Testis (tissue), 2 donors: ENCODE measurements at regions not wholly inside any gene's neighbourhood (a gene's known extent, or its start where the extent isn't known, plus 50 kb on each side); places are given as distances from the start of the nearest gene placed in this dataset.

Experiments
- DNase-seq: peaks from one replicate; pipeline ENCODE4 v3.0.0-alpha.2; 2019
- H3K27ac ChIP-seq, 2 donors: fragments of 200-600 bp; sonication (generic); one replicate each; pipeline ENCODE4 v1.5.1; 2019
- H3K27me3 ChIP-seq: fragments of 200-600 bp; sonication (generic); one replicate; pipeline ENCODE4 v1.5.1; 2019
- H3K36me3 ChIP-seq: fragments of 200-600 bp; sonication (generic); one replicate; pipeline ENCODE4 v1.5.1; 2017; ENCODE audit warnings: low read depth; ENCODE audit errors: missing control alignments
- H3K4me1 ChIP-seq: fragments of 200-600 bp; sonication (generic); one replicate; pipeline ENCODE4 v1.5.1; 2019
- H3K4me3 ChIP-seq, 2 donors: fragments of 200-600 bp; sonication (generic); one replicate each; pipeline ENCODE4 v1.5.1; 2017 to 2019
- H3K9me3 ChIP-seq: fragments of 200-600 bp; sonication (generic); one replicate; pipeline ENCODE4 v1.5.1; 2017
- POLR2A ChIP-seq: fragments of 450-650 bp; IDR thresholded peaks from one replicate; pipeline ENCODE4 v1.6.1; 2017; ENCODE audit warnings: antibody characterized with exemption, mild to moderate bottlenecking, moderate library complexity
- WGBS, 2 donors: methylation state at CpG; one replicate each; pipeline ENCODE4 v1.1.5; 2018; 5-methylcytosine and 5-hydroxymethylcytosine counted together
- intact Hi-C: fragments of 100-400 bp; cut with DNase I; formaldehyde crosslinking; loops from one replicate; pipeline ENCODE4 v1.15.1; 2023; ENCODE audit warnings: low total_unique reads
- TF ChIP-seq, protein P1 (sequence below), 3 experiments: fragments of 450-650 bp in 2 of 3; fragments of 200-600 bp in 1 of 3; sonication (generic) in 1 of 3; IDR thresholded peaks; one replicate each; pipeline ENCODE4 v1.5.1; 2016 to 2019; ENCODE audit warnings: antibody characterized with exemption in 3 of 3, mild to moderate bottlenecking in 2 of 3, moderate library complexity in 1 of 3

DNA sequence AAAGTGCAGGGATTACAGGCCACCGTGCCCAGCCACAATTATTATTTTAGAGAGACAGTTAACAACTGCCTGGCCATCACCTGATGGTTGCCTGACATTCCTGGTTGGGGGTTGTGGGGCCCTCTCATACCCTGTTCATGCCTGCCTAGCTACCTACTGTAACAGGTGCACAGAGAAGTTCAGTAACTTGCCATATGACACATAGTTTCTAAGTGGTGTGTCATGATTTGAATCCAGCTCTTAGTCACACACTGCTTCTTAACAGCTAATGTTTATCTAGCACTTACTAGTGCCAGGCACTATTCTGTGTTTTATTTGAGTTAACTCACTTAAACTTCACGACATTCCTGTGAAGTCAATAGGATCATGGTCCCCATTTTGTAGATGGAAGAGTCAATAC lies 122.7 kb upstream of the JADE1 start:
- DNase-seq = no peak
- intact Hi-C loops = no loop called here
- H3K27me3 ChIP-seq = no peaks in the 10 kb centered on the region
- no peaks in the 10 kb centered on the region for H3K9me3 ChIP-seq
- 91 to 98% methylated on average over 2 of the region's 2 CpGs for WGBS, 2 donors
- H3K4me3 ChIP-seq = no peak overlapping the region
- H3K4me1 ChIP-seq = peaks cover 4% of the 10 kb centered on the region
- no peak overlapping the region for H3K27ac ChIP-seq
- H3K36me3 ChIP-seq = no peaks in the 10 kb centered on the region
- TF ChIP-seq, protein P1, sequence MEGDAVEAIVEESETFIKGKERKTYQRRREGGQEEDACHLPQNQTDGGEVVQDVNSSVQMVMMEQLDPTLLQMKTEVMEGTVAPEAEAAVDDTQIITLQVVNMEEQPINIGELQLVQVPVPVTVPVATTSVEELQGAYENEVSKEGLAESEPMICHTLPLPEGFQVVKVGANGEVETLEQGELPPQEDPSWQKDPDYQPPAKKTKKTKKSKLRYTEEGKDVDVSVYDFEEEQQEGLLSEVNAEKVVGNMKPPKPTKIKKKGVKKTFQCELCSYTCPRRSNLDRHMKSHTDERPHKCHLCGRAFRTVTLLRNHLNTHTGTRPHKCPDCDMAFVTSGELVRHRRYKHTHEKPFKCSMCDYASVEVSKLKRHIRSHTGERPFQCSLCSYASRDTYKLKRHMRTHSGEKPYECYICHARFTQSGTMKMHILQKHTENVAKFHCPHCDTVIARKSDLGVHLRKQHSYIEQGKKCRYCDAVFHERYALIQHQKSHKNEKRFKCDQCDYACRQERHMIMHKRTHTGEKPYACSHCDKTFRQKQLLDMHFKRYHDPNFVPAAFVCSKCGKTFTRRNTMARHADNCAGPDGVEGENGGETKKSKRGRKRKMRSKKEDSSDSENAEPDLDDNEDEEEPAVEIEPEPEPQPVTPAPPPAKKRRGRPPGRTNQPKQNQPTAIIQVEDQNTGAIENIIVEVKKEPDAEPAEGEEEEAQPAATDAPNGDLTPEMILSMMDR (IDR thresholded peaks at IDR 0.05) = no peak
- TF ChIP-seq POLR2A = no peak

DNA sequence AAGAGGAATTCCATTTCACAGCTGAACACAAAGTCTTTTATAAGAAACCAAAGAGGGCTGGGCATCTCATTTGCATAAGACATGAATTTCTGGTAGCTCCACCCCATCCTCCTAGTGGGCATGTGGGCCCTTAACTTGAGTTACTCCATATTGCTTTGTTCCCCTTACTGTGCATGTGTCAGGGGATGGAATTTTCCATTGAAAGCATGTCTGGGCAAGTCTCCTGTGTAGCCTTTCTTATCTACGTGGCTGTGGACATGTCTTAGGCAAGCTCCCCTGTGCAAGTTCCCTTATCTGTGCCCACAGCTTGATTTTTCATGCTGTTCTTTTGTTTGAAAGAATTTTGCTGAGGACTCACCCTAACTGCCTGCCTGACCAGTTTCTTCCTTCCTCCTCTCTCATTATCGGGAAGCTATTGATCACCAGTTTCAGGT lies 123.5 kb upstream of the JADE1 start:
- DNase-seq = no peak
- H3K9me3 ChIP-seq = no peaks in the 10 kb centered on the region
- intact Hi-C loops = no loop called here
- TF ChIP-seq, protein P1 (IDR thresholded peaks at IDR 0.05) = no peak
- TF ChIP-seq POLR2A = no peak
- H3K4me3 ChIP-seq = no peak overlapping the region
- H3K27ac ChIP-seq = no peak overlapping the region
- no peaks in the 10 kb centered on the region for H3K27me3 ChIP-seq
- WGBS, 2 donors = 76 to 83% methylated on average over 2 of the region's 2 CpGs
- H3K36me3 ChIP-seq = no peaks in the 10 kb centered on the region
- H3K4me1 ChIP-seq = peaks cover 4% of the 10 kb centered on the region

DNA sequence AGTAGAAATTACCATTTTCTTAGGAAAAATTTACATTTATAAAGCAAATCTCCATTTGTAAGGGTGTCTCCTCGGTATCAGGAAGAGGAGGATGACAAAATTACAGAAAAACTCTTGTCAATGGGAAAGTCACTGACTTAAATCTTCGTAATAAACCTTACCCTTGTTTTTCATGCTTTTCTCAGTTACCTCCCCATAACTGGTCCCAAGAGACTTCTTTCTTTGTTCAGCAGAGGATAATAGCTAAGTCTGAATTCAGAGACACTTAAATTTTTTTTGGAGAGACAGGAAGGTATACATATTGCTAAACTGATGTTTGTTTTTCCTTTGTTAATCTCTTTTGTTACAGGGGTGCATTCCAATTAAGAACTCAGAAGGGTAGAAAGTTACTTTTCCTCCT lies 125.5 kb upstream of the JADE1 start:
- Histone ChIP-seq H3K36me3 (no peaks in the 10 kb centered on the region), H3K27me3 (no peaks in the 10 kb centered on the region), H3K4me3 (no peak overlapping the region), H3K9me3 (no peaks in the 10 kb centered on the region), H3K27ac (no peak overlapping the region), H3K4me1 (peaks cover 4% of the 10 kb centered on the region)
- intact Hi-C loops = no loop called here
- 76 to 85% methylated on average over 2 of the region's 2 CpGs for WGBS, 2 donors
- TF ChIP-seq, protein P1 (IDR thresholded peaks at IDR 0.05) = no peak
- no peak for TF ChIP-seq POLR2A
- no peak for DNase-seq

DNA sequence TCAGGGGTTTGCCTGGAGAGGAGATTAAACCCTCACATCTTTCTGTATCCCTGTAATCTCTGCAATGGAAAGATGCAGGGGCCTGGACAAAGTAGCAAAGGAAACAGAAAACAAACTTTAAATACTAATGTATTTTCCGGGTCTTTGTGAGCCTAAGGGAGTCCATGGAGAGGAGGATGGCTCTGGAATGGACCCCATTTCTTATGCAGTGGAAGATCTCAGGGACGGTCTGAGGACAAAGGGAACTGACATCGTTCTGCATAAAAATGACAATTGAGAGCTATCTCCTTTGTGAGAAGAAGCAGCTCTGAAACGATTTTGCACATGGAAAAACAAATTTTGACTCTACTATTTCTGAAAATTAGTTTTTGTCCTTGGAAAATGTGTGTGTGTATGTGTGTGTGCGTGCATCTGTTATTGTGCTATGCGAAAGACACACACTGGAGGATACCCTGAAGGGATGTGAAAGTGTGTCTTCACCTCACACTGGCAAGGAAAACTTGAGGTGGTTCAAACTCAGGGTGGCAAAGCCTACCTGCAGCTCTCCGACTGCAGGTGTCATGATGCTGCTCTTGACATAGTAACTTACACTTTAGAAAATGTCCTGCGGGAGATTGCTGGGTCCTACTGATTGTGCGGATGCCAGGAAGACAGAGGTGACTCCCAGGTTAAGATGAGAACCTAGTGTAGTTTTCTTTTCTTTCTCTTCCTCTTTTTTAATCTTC lies 126.4 kb upstream of the JADE1 start:
- TF ChIP-seq, protein P1 (IDR thresholded peaks at IDR 0.05) = no peak
- TF ChIP-seq POLR2A = no peak
- intact Hi-C loops = no loop called here
- H3K27ac ChIP-seq = no peak overlapping the region
- peaks cover 4% of the 10 kb centered on the region for H3K4me1 ChIP-seq
- H3K9me3 ChIP-seq = no peaks in the 10 kb centered on the region
- 75 to 77% methylated on average over 9 of the region's 9 CpGs for WGBS, 2 donors
- DNase-seq = no peak
- no peaks in the 10 kb centered on the region for H3K27me3 ChIP-seq
- H3K36me3 ChIP-seq = no peaks in the 10 kb centered on the region
- H3K4me3 ChIP-seq = no peak overlapping the region

DNA sequence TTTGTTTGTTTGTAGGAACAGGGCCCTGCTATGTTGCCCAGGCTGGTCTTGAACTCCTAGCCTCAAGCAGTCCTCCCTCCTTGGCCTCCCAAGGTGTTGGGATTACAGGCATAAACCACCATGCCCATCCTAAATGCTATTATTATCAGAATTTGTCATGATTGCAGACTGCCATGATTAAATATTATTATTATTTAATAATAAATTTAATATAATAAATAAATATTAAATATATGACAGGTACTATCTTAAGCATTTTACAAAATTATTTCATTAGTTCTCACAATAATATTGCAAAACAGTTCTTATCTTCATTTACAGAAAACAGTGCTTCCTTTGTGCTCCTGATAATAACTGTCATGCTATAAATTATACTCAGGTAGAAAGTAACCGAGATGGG lies 133.4 kb upstream of the JADE1 start:
- Histone ChIP-seq H3K4me1 (no peaks in the 10 kb centered on the region), H3K27ac (no peak overlapping the region), H3K27me3 (no peaks in the 10 kb centered on the region), H3K36me3 (no peaks in the 10 kb centered on the region), H3K4me3 (no peak overlapping the region), H3K9me3 (no peaks in the 10 kb centered on the region)
- TF ChIP-seq POLR2A = no peak
- TF ChIP-seq, protein P1 (IDR thresholded peaks at IDR 0.05) = no peak
- 58% methylated on average over 1 of the region's 1 CpG for WGBS, 2 donors
- intact Hi-C loops = no loop called here
- DNase-seq = no peak
